Upper lobe of right lung (tissue), 1 donor: ENCODE measurements at regions not wholly inside any gene's neighbourhood (a gene's known extent, or its start where the extent isn't known, plus 50 kb on each side); places are given as distances from the start of the nearest gene placed in this dataset.

Source experiments
- ATAC-seq: fragments of 200-7000 bp; cut with Tn5 transposase; one replicate; pipeline ENCODE4 v1.9.1; 2020; ENCODE audit warnings: mild to moderate bottlenecking, moderate library complexity
- DNase-seq: peaks from one replicate; pipeline ENCODE4 v3.0.0-alpha.2; 2020
- H3K27ac ChIP-seq: fragments of 200-600 bp; one replicate; pipeline ENCODE4 v1.8.0; 2022
- H3K27me3 ChIP-seq: fragments of 200-600 bp; one replicate; pipeline ENCODE4 v1.8.0; 2022; ENCODE audit warnings: mild to moderate bottlenecking
- H3K36me3 ChIP-seq: fragments of 200-600 bp; one replicate; pipeline ENCODE4 v1.8.0; 2022
- H3K4me1 ChIP-seq: fragments of 200-600 bp; one replicate; pipeline ENCODE4 v1.8.0; 2022
- H3K4me3 ChIP-seq: fragments of 200-600 bp; one replicate; pipeline ENCODE4 v1.8.0; 2022; ENCODE audit warnings: mild to moderate bottlenecking
- H3K9me3 ChIP-seq: fragments of 200-600 bp; one replicate; pipeline ENCODE4 v1.8.0; 2022
- CTCF ChIP-seq: fragments of 200-600 bp; IDR thresholded peaks from one replicate; pipeline ENCODE4 v1.8.0; 2022; ENCODE audit warnings: antibody characterized with exemption
- intact Hi-C: fragments of 100-400 bp; cut with DNase I; formaldehyde crosslinking; loops from one replicate; pipeline ENCODE4 v1.11.0; 2022
- donor health status: DM: no; HTN: yes; CAD: no; lungs with severe emphysema.

GRCh38 chr2:183505911-183506310 is 381.7 kb downstream of the NUP35 start:
- H3K27ac ChIP-seq = no peak overlapping the region
- DNase-seq (no peak), ATAC-seq (no peak)
- no peaks in the 10 kb centered on the region for H3K4me1 ChIP-seq
- H3K27me3 ChIP-seq = no peaks in the 10 kb centered on the region
- no peaks in the 10 kb centered on the region for H3K36me3 ChIP-seq
- TF ChIP-seq CTCF = no peak
- H3K4me3 ChIP-seq = no peak overlapping the region
- intact Hi-C loops = no loop called here
- no peaks in the 10 kb centered on the region for H3K9me3 ChIP-seq

- H3K4me3 ChIP-seq = no peak overlapping the region
- intact Hi-C loops = no loop called here
- H3K27ac ChIP-seq = no peak overlapping the region
- no peaks in the 10 kb centered on the region for H3K27me3 ChIP-seq
- no peaks in the 10 kb centered on the region for H3K9me3 ChIP-seq
- no peaks in the 10 kb centered on the region for H3K4me1 ChIP-seq
- no peak for TF ChIP-seq CTCF
- H3K36me3 ChIP-seq = no peaks in the 10 kb centered on the region
- DNase-seq = no peak
- no peak for ATAC-seq
Observed at GRCh38 chr2:183511154-183511553, 386.9 kb downstream of the NUP35 start.

- intact Hi-C loops = no loop called here
- H3K4me1 ChIP-seq = no peaks in the 10 kb centered on the region
- ATAC-seq (no peak), DNase-seq (no peak)
- no peaks in the 10 kb centered on the region for H3K9me3 ChIP-seq
- no peak overlapping the region for H3K27ac ChIP-seq
- no peak overlapping the region for H3K4me3 ChIP-seq
- H3K36me3 ChIP-seq = no peaks in the 10 kb centered on the region
- TF ChIP-seq CTCF = no peak
- H3K27me3 ChIP-seq = no peaks in the 10 kb centered on the region
Observed at GRCh38 chr2:183519371-183520056, 395.3 kb downstream of the NUP35 start.

- no peak overlapping the region for H3K4me3 ChIP-seq
- ATAC-seq (no peak), DNase-seq (no peak)
- H3K27me3 ChIP-seq = no peaks in the 10 kb centered on the region
- H3K9me3 ChIP-seq = no peaks in the 10 kb centered on the region
- H3K4me1 ChIP-seq = no peaks in the 10 kb centered on the region
- no peak for TF ChIP-seq CTCF
- H3K36me3 ChIP-seq = no peaks in the 10 kb centered on the region
- intact Hi-C loops = no loop called here
- no peak overlapping the region for H3K27ac ChIP-seq
Observed at GRCh38 chr2:183521911-183522310, 397.7 kb downstream of the NUP35 start.

GRCh38 chr2:183522489-183523266 is 398.4 kb downstream of the NUP35 start:
- Histone ChIP-seq H3K27me3 (no peaks in the 10 kb centered on the region), H3K36me3 (no peaks in the 10 kb centered on the region), H3K4me3 (no peak overlapping the region), H3K9me3 (no peaks in the 10 kb centered on the region), H3K4me1 (no peaks in the 10 kb centered on the region), H3K27ac (no peak overlapping the region)
- DNase-seq (no peak), ATAC-seq (no peak)
- no peak for TF ChIP-seq CTCF
- intact Hi-C loops = no loop called here
